HEK293T (cell line): ENCODE measurements at regions not wholly inside any gene's neighbourhood (a gene's known extent, or its start where the extent isn't known, plus 50 kb on each side); places are given as distances from the start of the nearest gene placed in this dataset.

Source experiments
- ARNT ChIP-seq: fragments of 450-650 bp; IDR thresholded peaks from 2 replicates; pipeline ENCODE4 v1.6.1; 2017; ENCODE audit warnings: mild to moderate bottlenecking
- ELF4 ChIP-seq: fragments of 450-650 bp; IDR thresholded peaks from 2 replicates; pipeline ENCODE4 v1.6.1; 2017; ENCODE audit warnings: antibody characterized with exemption
- FOXA1 ChIP-seq: fragments of 450-650 bp; IDR thresholded peaks from 2 replicates; pipeline ENCODE4 v1.6.1; 2016; ENCODE audit warnings: mild to moderate bottlenecking
- FOXM1 ChIP-seq: fragments of 450-650 bp; IDR thresholded peaks from 2 replicates; pipeline ENCODE4 v1.6.1; 2017; ENCODE audit warnings: mild to moderate bottlenecking, borderline replicate concordance
- SP1 ChIP-seq: fragments of 450-650 bp; IDR thresholded peaks from 2 replicates; pipeline ENCODE4 v1.6.1; 2017

- TF ChIP-seq ARNT, result no peak
- TF ChIP-seq SP1, result no peak
- TF ChIP-seq ELF4, result no peak
- no peak for TF ChIP-seq FOXA1
- TF ChIP-seq FOXM1, result no peak
Measured at GRCh38 chr5:31090467-31090866, 103.0 kb upstream of the CDH6 start.
